ENCODE measurements at regions not wholly inside any gene's neighbourhood (a gene's known extent, or its start where the extent isn't known, plus 50 kb on each side); places are given as distances from the start of the nearest gene placed in this dataset.

GRCh38 chr12:86729739-86730138 lies 473.5 kb upstream of the MGAT4C start:
- Histone ChIP-seq H3K36me3 (no peaks in the 10 kb centered on the region), H3K27me3 (no peaks in the 10 kb centered on the region), H3K27ac (no peak overlapping the region), H3K9me3 (no peaks in the 10 kb centered on the region), H3K4me3 (no peak overlapping the region), H3K9ac (ENCODE audit: low read depth in 2 of 2, low read length in 2 of 2) (no peak overlapping the region), H3K4me1 (no peaks in the 10 kb centered on the region)
- intact Hi-C loops (cut with DNase I) = no loop called here
- no peak for DNase-seq
- TF ChIP-seq CTCF (IDR thresholded peaks at IDR 0.05) = no peak

GRCh38 chr12:86727160-86727559 lies 471.0 kb upstream of the MGAT4C start:
- H3K27me3 ChIP-seq = no peaks in the 10 kb centered on the region
- DNase-seq = no peak

GRCh38 chr12:86724716-86725115 lies 468.5 kb upstream of the MGAT4C start:
- H3K27ac ChIP-seq = no peak overlapping the region
- no peaks in the 10 kb centered on the region for H3K9me3 ChIP-seq
- no peak for TF ChIP-seq CTCF (IDR thresholded peaks at IDR 0.05)
- no peaks in the 10 kb centered on the region for H3K4me1 ChIP-seq
- no peaks in the 10 kb centered on the region for H3K36me3 ChIP-seq
- intact Hi-C loops (cut with DNase I) = no loop called here
- H3K4me3 ChIP-seq = no peak overlapping the region
- no peak overlapping the region for H3K9ac ChIP-seq (ENCODE audit: low read depth in 2 of 2, low read length in 2 of 2)
- H3K27me3 ChIP-seq = no peaks in the 10 kb centered on the region
- DNase-seq = no peak

More at GRCh38 chr12:86727160-86727559, 471.0 kb upstream of the MGAT4C start:
- no peaks in the 10 kb centered on the region for H3K4me1 ChIP-seq
- H3K27ac ChIP-seq = no peak overlapping the region
- TF ChIP-seq CTCF (IDR thresholded peaks at IDR 0.05) = no peak
- intact Hi-C loops (cut with DNase I) = no loop called here
- no peak overlapping the region for H3K4me3 ChIP-seq
- no peaks in the 10 kb centered on the region for H3K36me3 ChIP-seq
- no peaks in the 10 kb centered on the region for H3K9me3 ChIP-seq
- H3K9ac ChIP-seq (ENCODE audit: low read depth in 2 of 2, low read length in 2 of 2) = no peak overlapping the region

GRCh38 chr12:86723326-86723725 lies 467.1 kb upstream of the MGAT4C start:
- DNase-seq = no peak
- Histone ChIP-seq H3K9me3 (no peaks in the 10 kb centered on the region), H3K4me1 (no peaks in the 10 kb centered on the region), H3K27me3 (no peaks in the 10 kb centered on the region), H3K27ac (no peak overlapping the region), H3K9ac (ENCODE audit: low read depth in 2 of 2, low read length in 2 of 2) (no peak overlapping the region), H3K4me3 (no peak overlapping the region), H3K36me3 (no peaks in the 10 kb centered on the region)
- TF ChIP-seq CTCF (IDR thresholded peaks at IDR 0.05) = no peak
- intact Hi-C loops (cut with DNase I) = no loop called here

- Histone ChIP-seq H3K9ac (ENCODE audit: low read depth in 2 of 2, low read length in 2 of 2) (no peak overlapping the region), H3K9me3 (no peaks in the 10 kb centered on the region), H3K36me3 (no peaks in the 10 kb centered on the region), H3K4me1 (no peaks in the 10 kb centered on the region), H3K4me3 (no peak overlapping the region), H3K27ac (no peak overlapping the region), H3K27me3 (no peaks in the 10 kb centered on the region)
- no peak for DNase-seq
- intact Hi-C loops (cut with DNase I) = no loop called here
- no peak for TF ChIP-seq CTCF (IDR thresholded peaks at IDR 0.05)
These were observed 465.7 kb upstream of the MGAT4C start for GRCh38 chr12:86721713-86722397.
